ENCODE measurements at regions not wholly inside any gene's neighbourhood (a gene's known extent, or its start where the extent isn't known, plus 50 kb on each side); places are given as distances from the start of the nearest gene placed in this dataset.

- no peak for DNase-seq
These were observed 595.3 kb upstream of the PTCHD4 start for GRCh38 chr6:48706310-48706709.

- no peak for DNase-seq
These were observed 590.6 kb upstream of the PTCHD4 start for GRCh38 chr6:48701572-48701971.

GRCh38 chr6:48695872-48696271 lies 584.9 kb upstream of the PTCHD4 start:
- no peak for DNase-seq

- DNase-seq, result no peak
These were observed 580.4 kb upstream of the PTCHD4 start for GRCh38 chr6:48691420-48691819.

GRCh38 chr6:48689498-48689897 lies 578.5 kb upstream of the PTCHD4 start:
- DNase-seq, result no peak

- no peak for DNase-seq
These were observed 567.4 kb upstream of the PTCHD4 start for GRCh38 chr6:48678390-48678789.

- DNase-seq, result no peak
These were observed 560.5 kb upstream of the PTCHD4 start for GRCh38 chr6:48671505-48671904.

GRCh38 chr6:48670546-48670945 lies 559.5 kb upstream of the PTCHD4 start:
- no peak for DNase-seq

- no peak for DNase-seq
These were observed 556.8 kb upstream of the PTCHD4 start for GRCh38 chr6:48667797-48668196.

- DNase-seq, result peak; percentile 63
These were observed 553.8 kb upstream of the PTCHD4 start for GRCh38 chr6:48664826-48665225.

- no peak for DNase-seq
These were observed 547.9 kb upstream of the PTCHD4 start for GRCh38 chr6:48658915-48659314.

GRCh38 chr6:48641544-48641943 lies 530.5 kb upstream of the PTCHD4 start:
- peak; percentile 59 for DNase-seq

- peak; percentile 52 for DNase-seq
These were observed 527.8 kb upstream of the PTCHD4 start for GRCh38 chr6:48638796-48639195.

- DNase-seq, result no peak
These were observed 519.5 kb upstream of the PTCHD4 start for GRCh38 chr6:48630511-48630910.

- peak; percentile 42 for DNase-seq
These were observed 517.3 kb upstream of the PTCHD4 start for GRCh38 chr6:48628316-48628715.

GRCh38 chr6:48626421-48626820 lies 515.4 kb upstream of the PTCHD4 start:
- DNase-seq, result no peak

- DNase-seq, result no peak
These were observed 513.6 kb upstream of the PTCHD4 start for GRCh38 chr6:48624631-48625030.

GRCh38 chr6:48619771-48620170 lies 508.8 kb upstream of the PTCHD4 start:
- DNase-seq, result no peak

- DNase-seq, result peak; percentile 30
These were observed 504.0 kb upstream of the PTCHD4 start for GRCh38 chr6:48615041-48615440.

- DNase-seq, result no peak
These were observed 503.3 kb upstream of the PTCHD4 start for GRCh38 chr6:48614326-48614725.

- peak; percentile 32 for DNase-seq
These were observed 502.4 kb upstream of the PTCHD4 start for GRCh38 chr6:48613231-48613949.

GRCh38 chr6:48611332-48611731 lies 500.3 kb upstream of the PTCHD4 start:
- peak; percentile 55 for DNase-seq

GRCh38 chr6:48610846-48611245 lies 499.8 kb upstream of the PTCHD4 start:
- DNase-seq, result peak; percentile 32

GRCh38 chr6:48606618-48607017 lies 495.6 kb upstream of the PTCHD4 start:
- no peak for DNase-seq

GRCh38 chr6:48597951-48598350 lies 487.0 kb upstream of the PTCHD4 start:
- no peak for DNase-seq
